ENCODE measurements at regions not wholly inside any gene's neighbourhood (a gene's known extent, or its start where the extent isn't known, plus 50 kb on each side); places are given as distances from the start of the nearest gene placed in this dataset.

DNA sequence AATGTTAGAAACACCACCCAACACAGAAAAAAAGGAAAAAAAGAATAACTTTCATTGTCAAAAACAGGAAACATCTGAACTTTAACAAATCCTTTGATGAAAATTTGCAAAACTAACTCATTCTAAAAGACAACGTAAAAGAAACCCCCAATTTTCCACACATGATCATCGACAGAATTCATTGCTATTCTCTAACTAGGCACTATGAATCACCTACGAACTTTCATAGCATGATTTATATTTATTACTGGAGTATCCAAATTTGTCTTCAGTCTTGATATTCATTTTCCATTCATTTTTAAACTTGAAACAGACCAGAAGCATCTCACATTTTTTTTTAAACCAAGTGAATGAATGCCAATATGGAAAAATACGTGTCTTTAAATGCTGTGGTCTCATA, 514.6 kb downstream of the TLE4 start:
- TF ChIP-seq, protein P1, sequence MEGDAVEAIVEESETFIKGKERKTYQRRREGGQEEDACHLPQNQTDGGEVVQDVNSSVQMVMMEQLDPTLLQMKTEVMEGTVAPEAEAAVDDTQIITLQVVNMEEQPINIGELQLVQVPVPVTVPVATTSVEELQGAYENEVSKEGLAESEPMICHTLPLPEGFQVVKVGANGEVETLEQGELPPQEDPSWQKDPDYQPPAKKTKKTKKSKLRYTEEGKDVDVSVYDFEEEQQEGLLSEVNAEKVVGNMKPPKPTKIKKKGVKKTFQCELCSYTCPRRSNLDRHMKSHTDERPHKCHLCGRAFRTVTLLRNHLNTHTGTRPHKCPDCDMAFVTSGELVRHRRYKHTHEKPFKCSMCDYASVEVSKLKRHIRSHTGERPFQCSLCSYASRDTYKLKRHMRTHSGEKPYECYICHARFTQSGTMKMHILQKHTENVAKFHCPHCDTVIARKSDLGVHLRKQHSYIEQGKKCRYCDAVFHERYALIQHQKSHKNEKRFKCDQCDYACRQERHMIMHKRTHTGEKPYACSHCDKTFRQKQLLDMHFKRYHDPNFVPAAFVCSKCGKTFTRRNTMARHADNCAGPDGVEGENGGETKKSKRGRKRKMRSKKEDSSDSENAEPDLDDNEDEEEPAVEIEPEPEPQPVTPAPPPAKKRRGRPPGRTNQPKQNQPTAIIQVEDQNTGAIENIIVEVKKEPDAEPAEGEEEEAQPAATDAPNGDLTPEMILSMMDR (IDR thresholded peaks at IDR 0.05 in 4 of 5, conservative IDR thresholded peaks at IDR 0.05 in 1 of 5), result no peak
- TF ChIP-seq POLR2A (IDR thresholded peaks at IDR 0.05), result no peak
